OCI-LY7 (cell line): ENCODE measurements at regions not wholly inside any gene's neighbourhood (a gene's known extent, or its start where the extent isn't known, plus 50 kb on each side); places are given as distances from the start of the nearest gene placed in this dataset.

Experiments
- EZH2phosphoT487 ChIP-seq: fragments of 200-600 bp; sonication (generic); IDR thresholded peaks from 2 replicates; pipeline ENCODE4 v1.6.1; 2018; ENCODE audit warnings: low read depth, borderline replicate concordance, mild to moderate bottlenecking, mixed run types, antibody characterized with exemption, low read length, moderate library complexity, mixed read lengths
- TF ChIP-seq, protein P1 (sequence below): fragments of 200-600 bp; sonication (generic); conservative IDR thresholded peaks from 2 replicates; pipeline ENCODE4 v1.5.1; 2014; ENCODE audit warnings: mild to moderate bottlenecking, antibody characterized with exemption, low read length, moderate library complexity, mixed read lengths

GRCh38 chr10:129104266-129105045, 362.6 kb upstream of the MGMT start:
- TF ChIP-seq, protein P1, sequence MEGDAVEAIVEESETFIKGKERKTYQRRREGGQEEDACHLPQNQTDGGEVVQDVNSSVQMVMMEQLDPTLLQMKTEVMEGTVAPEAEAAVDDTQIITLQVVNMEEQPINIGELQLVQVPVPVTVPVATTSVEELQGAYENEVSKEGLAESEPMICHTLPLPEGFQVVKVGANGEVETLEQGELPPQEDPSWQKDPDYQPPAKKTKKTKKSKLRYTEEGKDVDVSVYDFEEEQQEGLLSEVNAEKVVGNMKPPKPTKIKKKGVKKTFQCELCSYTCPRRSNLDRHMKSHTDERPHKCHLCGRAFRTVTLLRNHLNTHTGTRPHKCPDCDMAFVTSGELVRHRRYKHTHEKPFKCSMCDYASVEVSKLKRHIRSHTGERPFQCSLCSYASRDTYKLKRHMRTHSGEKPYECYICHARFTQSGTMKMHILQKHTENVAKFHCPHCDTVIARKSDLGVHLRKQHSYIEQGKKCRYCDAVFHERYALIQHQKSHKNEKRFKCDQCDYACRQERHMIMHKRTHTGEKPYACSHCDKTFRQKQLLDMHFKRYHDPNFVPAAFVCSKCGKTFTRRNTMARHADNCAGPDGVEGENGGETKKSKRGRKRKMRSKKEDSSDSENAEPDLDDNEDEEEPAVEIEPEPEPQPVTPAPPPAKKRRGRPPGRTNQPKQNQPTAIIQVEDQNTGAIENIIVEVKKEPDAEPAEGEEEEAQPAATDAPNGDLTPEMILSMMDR = no peak
- no peak for TF ChIP-seq EZH2phosphoT487
